ENCODE measurements at regions not wholly inside any gene's neighbourhood (a gene's known extent, or its start where the extent isn't known, plus 50 kb on each side); places are given as distances from the start of the nearest gene placed in this dataset.

- DNase-seq (ENCODE audit: low read depth in 4 of 6, low spot score in 6 of 6): no peak
- H3K4me3 ChIP-seq (ENCODE audit: low read depth, low read length): no peak overlapping the region
- H3K27me3 ChIP-seq (ENCODE audit: control insufficient read depth, insufficient read depth, low read length): no peaks in the 10 kb centered on the region
- H3K4me1 ChIP-seq (ENCODE audit: control insufficient read depth, insufficient read depth, low read length): peaks cover 9% of the 10 kb centered on the region
- 94% methylated on average over 6 of the region's 7 CpGs for WGBS (ENCODE audit: insufficient coverage)
- H3K36me3 ChIP-seq (ENCODE audit: control insufficient read depth, insufficient read depth, low read length): no peaks in the 10 kb centered on the region
- no peaks in the 10 kb centered on the region for H3K9me3 ChIP-seq (ENCODE audit: control insufficient read depth, insufficient read depth, low read length)
- H3K27ac ChIP-seq (ENCODE audit: low read depth, low read length): no peak overlapping the region
Observed at GRCh38 chr13:51027644-51028043, 83.4 kb downstream of the C13orf42 start.

- no peaks in the 10 kb centered on the region for H3K9me3 ChIP-seq (ENCODE audit: control insufficient read depth, insufficient read depth, low read length)
- WGBS (ENCODE audit: insufficient coverage): 56% methylated on average over 7 of the region's 8 CpGs
- no peaks in the 10 kb centered on the region for H3K27me3 ChIP-seq (ENCODE audit: control insufficient read depth, insufficient read depth, low read length)
- H3K4me3 ChIP-seq (ENCODE audit: low read depth, low read length): no peak overlapping the region
- H3K36me3 ChIP-seq (ENCODE audit: control insufficient read depth, insufficient read depth, low read length): no peaks in the 10 kb centered on the region
- no peak overlapping the region for H3K27ac ChIP-seq (ENCODE audit: low read depth, low read length)
- DNase-seq (ENCODE audit: low read depth in 4 of 6, low spot score in 6 of 6): no peak
- peaks cover 9% of the 10 kb centered on the region for H3K4me1 ChIP-seq (ENCODE audit: control insufficient read depth, insufficient read depth, low read length)
Observed at GRCh38 chr13:51026016-51026415, 85.1 kb downstream of the C13orf42 start.

GRCh38 chr13:51025245-51025905 is 85.7 kb downstream of the C13orf42 start:
- 39% methylated on average over 9 of the region's 11 CpGs for WGBS (ENCODE audit: insufficient coverage)
- no peak overlapping the region for H3K4me3 ChIP-seq (ENCODE audit: low read depth, low read length)
- no peaks in the 10 kb centered on the region for H3K36me3 ChIP-seq (ENCODE audit: control insufficient read depth, insufficient read depth, low read length)
- peaks cover 9% of the 10 kb centered on the region for H3K4me1 ChIP-seq (ENCODE audit: control insufficient read depth, insufficient read depth, low read length)
- H3K27ac ChIP-seq (ENCODE audit: low read depth, low read length): no peak overlapping the region
- no peaks in the 10 kb centered on the region for H3K27me3 ChIP-seq (ENCODE audit: control insufficient read depth, insufficient read depth, low read length)
- DNase-seq (ENCODE audit: low read depth in 4 of 6, low spot score in 6 of 6): peak in 4 of 6 donors; percentile 24 to 96 (median 46)
- H3K9me3 ChIP-seq (ENCODE audit: control insufficient read depth, insufficient read depth, low read length): no peaks in the 10 kb centered on the region

- Histone ChIP-seq H3K27ac (ENCODE audit: low read depth, low read length) (no peak overlapping the region), H3K9me3 (ENCODE audit: control insufficient read depth, insufficient read depth, low read length) (no peaks in the 10 kb centered on the region), H3K27me3 (ENCODE audit: control insufficient read depth, insufficient read depth, low read length) (no peaks in the 10 kb centered on the region), H3K4me3 (ENCODE audit: low read depth, low read length) (no peak overlapping the region), H3K36me3 (ENCODE audit: control insufficient read depth, insufficient read depth, low read length) (no peaks in the 10 kb centered on the region), H3K4me1 (ENCODE audit: control insufficient read depth, insufficient read depth, low read length) (peaks cover 9% of the 10 kb centered on the region)
- DNase-seq (ENCODE audit: low read depth in 4 of 6, low spot score in 6 of 6): no peak
- WGBS (ENCODE audit: insufficient coverage): 73% methylated on average over 2 of the region's 3 CpGs
Observed at GRCh38 chr13:51021811-51022210, 89.3 kb downstream of the C13orf42 start.

GRCh38 chr13:51020600-51020999 is 90.5 kb downstream of the C13orf42 start:
- no peak for DNase-seq (ENCODE audit: low read depth in 4 of 6, low spot score in 6 of 6)
- Histone ChIP-seq H3K4me3 (ENCODE audit: low read depth, low read length) (no peak overlapping the region), H3K27ac (ENCODE audit: low read depth, low read length) (no peak overlapping the region), H3K27me3 (ENCODE audit: control insufficient read depth, insufficient read depth, low read length) (no peaks in the 10 kb centered on the region), H3K9me3 (ENCODE audit: control insufficient read depth, insufficient read depth, low read length) (no peaks in the 10 kb centered on the region), H3K4me1 (ENCODE audit: control insufficient read depth, insufficient read depth, low read length) (peaks cover 5% of the 10 kb centered on the region), H3K36me3 (ENCODE audit: control insufficient read depth, insufficient read depth, low read length) (no peaks in the 10 kb centered on the region)
- 94% methylated on average over 8 of the region's 8 CpGs for WGBS (ENCODE audit: insufficient coverage)

- Histone ChIP-seq H3K27ac (ENCODE audit: low read depth, low read length) (no peak overlapping the region), H3K9me3 (ENCODE audit: control insufficient read depth, insufficient read depth, low read length) (no peaks in the 10 kb centered on the region), H3K36me3 (ENCODE audit: control insufficient read depth, insufficient read depth, low read length) (no peaks in the 10 kb centered on the region), H3K4me3 (ENCODE audit: low read depth, low read length) (no peak overlapping the region), H3K27me3 (ENCODE audit: control insufficient read depth, insufficient read depth, low read length) (no peaks in the 10 kb centered on the region), H3K4me1 (ENCODE audit: control insufficient read depth, insufficient read depth, low read length) (no peaks in the 10 kb centered on the region)
- WGBS (ENCODE audit: insufficient coverage): 94% methylated on average over 5 of the region's 5 CpGs
- no peak for DNase-seq (ENCODE audit: low read depth in 4 of 6, low spot score in 6 of 6)
Observed at GRCh38 chr13:51019026-51019425, 92.0 kb downstream of the C13orf42 start.

- Histone ChIP-seq H3K27ac (ENCODE audit: low read depth, low read length) (no peak overlapping the region), H3K9me3 (ENCODE audit: control insufficient read depth, insufficient read depth, low read length) (no peaks in the 10 kb centered on the region), H3K36me3 (ENCODE audit: control insufficient read depth, insufficient read depth, low read length) (no peaks in the 10 kb centered on the region), H3K4me3 (ENCODE audit: low read depth, low read length) (no peak overlapping the region), H3K27me3 (ENCODE audit: control insufficient read depth, insufficient read depth, low read length) (no peaks in the 10 kb centered on the region), H3K4me1 (ENCODE audit: control insufficient read depth, insufficient read depth, low read length) (no peaks in the 10 kb centered on the region)
- no peak for DNase-seq (ENCODE audit: low read depth in 4 of 6, low spot score in 6 of 6)
- 91% methylated on average over 1 of the region's 1 CpG for WGBS (ENCODE audit: insufficient coverage)
Observed at GRCh38 chr13:51017516-51017915, 93.6 kb downstream of the C13orf42 start.

- H3K27ac ChIP-seq (ENCODE audit: low read depth, low read length): no peak overlapping the region
- WGBS (ENCODE audit: insufficient coverage): 80% methylated on average over 1 of the region's 1 CpG
- no peak overlapping the region for H3K4me3 ChIP-seq (ENCODE audit: low read depth, low read length)
- no peaks in the 10 kb centered on the region for H3K36me3 ChIP-seq (ENCODE audit: control insufficient read depth, insufficient read depth, low read length)
- H3K4me1 ChIP-seq (ENCODE audit: control insufficient read depth, insufficient read depth, low read length): no peaks in the 10 kb centered on the region
- DNase-seq (ENCODE audit: low read depth in 4 of 6, low spot score in 6 of 6): no peak
- H3K9me3 ChIP-seq (ENCODE audit: control insufficient read depth, insufficient read depth, low read length): no peaks in the 10 kb centered on the region
- H3K27me3 ChIP-seq (ENCODE audit: control insufficient read depth, insufficient read depth, low read length): no peaks in the 10 kb centered on the region
Observed at GRCh38 chr13:51015973-51016372, 95.1 kb downstream of the C13orf42 start.

GRCh38 chr13:51009597-51009996 is 100.0 kb downstream of the RNASEH2B start:
- H3K36me3 ChIP-seq (ENCODE audit: control insufficient read depth, insufficient read depth, low read length): no peaks in the 10 kb centered on the region
- H3K27me3 ChIP-seq (ENCODE audit: control insufficient read depth, insufficient read depth, low read length): no peaks in the 10 kb centered on the region
- no peak for DNase-seq (ENCODE audit: low read depth in 4 of 6, low spot score in 6 of 6)
- no peak overlapping the region for H3K27ac ChIP-seq (ENCODE audit: low read depth, low read length)
- no peaks in the 10 kb centered on the region for H3K4me1 ChIP-seq (ENCODE audit: control insufficient read depth, insufficient read depth, low read length)
- H3K9me3 ChIP-seq (ENCODE audit: control insufficient read depth, insufficient read depth, low read length): no peaks in the 10 kb centered on the region
- WGBS (ENCODE audit: insufficient coverage): no CpG with 5 or more reads among the region's 1 CpG
- no peak overlapping the region for H3K4me3 ChIP-seq (ENCODE audit: low read depth, low read length)

GRCh38 chr13:51007216-51007615 is 97.6 kb downstream of the RNASEH2B start:
- no peaks in the 10 kb centered on the region for H3K4me1 ChIP-seq (ENCODE audit: control insufficient read depth, insufficient read depth, low read length)
- H3K36me3 ChIP-seq (ENCODE audit: control insufficient read depth, insufficient read depth, low read length): no peaks in the 10 kb centered on the region
- WGBS (ENCODE audit: insufficient coverage): 89% methylated on average over 2 of the region's 3 CpGs
- H3K9me3 ChIP-seq (ENCODE audit: control insufficient read depth, insufficient read depth, low read length): no peaks in the 10 kb centered on the region
- no peak for DNase-seq (ENCODE audit: low read depth in 4 of 6, low spot score in 6 of 6)
- no peak overlapping the region for H3K27ac ChIP-seq (ENCODE audit: low read depth, low read length)
- no peak overlapping the region for H3K4me3 ChIP-seq (ENCODE audit: low read depth, low read length)
- H3K27me3 ChIP-seq (ENCODE audit: control insufficient read depth, insufficient read depth, low read length): peaks cover 3% of the 10 kb centered on the region
